SK-N-SH (cell line): ENCODE measurements at regions not wholly inside any gene's neighbourhood (a gene's known extent, or its start where the extent isn't known, plus 50 kb on each side); places are given as distances from the start of the nearest gene placed in this dataset.

Source experiments
- CTCF ChIA-PET: fragments of 300-600, 350-600 bp; formaldehyde crosslinking; extraction: SDS; loops from one replicate; lab custom pipeline; 2021; lab: Yijun Ruan, JAX
- POLR2A ChIA-PET: fragments of 350-600 bp; sonication (Branson Sonifier 250); formaldehyde crosslinking; extraction: SDS; loops from one replicate; lab custom pipeline; 2020; ENCODE audit warnings: antibody characterized with exemption, inconsistent platforms; lab: Yijun Ruan, JAX
- DNase-seq: peaks from one replicate; pipeline ENCODE4 v3.0.0; 2012
- H2AFZ ChIP-seq: fragments of 200-600 bp; sonication (generic); 2 replicates; pipeline ENCODE4 v1.8.1; 2016; ENCODE audit warnings: antibody characterized with exemption, mild to moderate bottlenecking, low read depth
- H3F3A ChIP-seq: fragments of 200-600 bp; sonication (generic); replicated peaks from 2 replicates; pipeline ENCODE3; 2016; ENCODE audit warnings: antibody characterized with exemption, mild to moderate bottlenecking; ENCODE audit not compliant: insufficient read depth
- H3K27ac ChIP-seq, 2 experiments: fragments of 200-500 bp in 1 of 2; fragments of 200-600 bp in 1 of 2; sonication (Bioruptor generic) in 1 of 2; sonication (generic), shearing (Covaris generic) in 1 of 2; 2 replicates each; pipeline versions ENCODE4 v1.5.1 to v1.6.1; 2014 to 2016; ENCODE audit warnings: low read depth in 2 of 2, inconsistent platforms in 1 of 2, low read length in 1 of 2, mild to moderate bottlenecking in 1 of 2, mixed read lengths in 1 of 2
- H3K27me3 ChIP-seq: fragments of 200-600 bp; sonication (generic), shearing (Covaris generic); 2 replicates; pipeline ENCODE4 v1.6.1; 2016; ENCODE audit warnings: mixed run types; ENCODE audit not compliant: insufficient read depth
- H3K36me3 ChIP-seq, 2 experiments: fragments of 200-500 bp in 1 of 2; fragments of 200-600 bp in 1 of 2; sonication (Bioruptor generic) in 1 of 2; sonication (generic) in 1 of 2; replicated peaks in 1 of 2; 2 replicates each; pipeline versions ENCODE3 to v1.5.1; 2014 to 2016; ENCODE audit warnings: low read length in 1 of 2, mild to moderate bottlenecking in 1 of 2; ENCODE audit not compliant: insufficient read depth in 2 of 2, control insufficient read depth in 1 of 2
- H3K4me1 ChIP-seq, 2 experiments: fragments of 200-500 bp in 1 of 2; fragments of 200-600 bp in 1 of 2; sonication (Bioruptor generic) in 1 of 2; sonication (generic), shearing (Covaris generic) in 1 of 2; 2 replicates each; pipeline versions ENCODE4 v1.5.1 to v1.6.1; 2014 to 2016; ENCODE audit warnings: low read depth in 1 of 2, low read length in 1 of 2, mixed run types in 1 of 2; ENCODE audit not compliant: insufficient read depth in 2 of 2, control insufficient read depth in 1 of 2
- H3K4me2 ChIP-seq: fragments of 200-600 bp; sonication (generic), shearing (Covaris generic); 2 replicates; pipeline ENCODE4 v1.6.1; 2017; ENCODE audit warnings: mixed run types
- H3K4me3 ChIP-seq, 2 experiments: fragments of 200-500 bp in 1 of 2; fragments of 200-600 bp in 1 of 2; sonication (Bioruptor generic) in 1 of 2; sonication (generic), shearing (Covaris generic) in 1 of 2; 2 replicates each; pipeline versions ENCODE4 v1.5.1 to v1.8.1; 2014 to 2016; ENCODE audit warnings: low read depth in 2 of 2, inconsistent platforms in 1 of 2, low read length in 1 of 2, mild to moderate bottlenecking in 1 of 2, mixed read lengths in 1 of 2, moderate library complexity in 1 of 2
- H3K79me2 ChIP-seq: fragments of 200-600 bp; sonication (generic); 2 replicates; pipeline ENCODE4 v1.8.1; 2017; ENCODE audit warnings: mild to moderate bottlenecking; ENCODE audit not compliant: insufficient read depth
- H3K9ac ChIP-seq: fragments of 200-600 bp; sonication (generic); 2 replicates; pipeline ENCODE4 v1.6.1; 2017; ENCODE audit warnings: mixed run types
- H3K9me2 ChIP-seq: fragments of 200-600 bp; sonication (generic); 2 replicates; pipeline ENCODE4 v1.6.1; 2017; ENCODE audit warnings: mixed run types
- H3K9me3 ChIP-seq: fragments of 200-600 bp; sonication (generic); 2 replicates; pipeline ENCODE4 v1.6.1; 2017; ENCODE audit warnings: mixed run types, mild to moderate bottlenecking, moderate library complexity
- H4K20me1 ChIP-seq: fragments of 200-600 bp; sonication (generic); 2 replicates; pipeline ENCODE4 v1.6.1; 2017; ENCODE audit warnings: mild to moderate bottlenecking, mixed run types; ENCODE audit not compliant: insufficient read depth
- CTCF ChIP-seq: fragments of 200-600 bp; sonication (generic); IDR thresholded peaks from 2 replicates; pipeline ENCODE4 v1.6.1; 2017; ENCODE audit warnings: antibody characterized with exemption, mild to moderate bottlenecking, moderate library complexity
- ELF1 ChIP-seq: IDR thresholded peaks from 2 replicates; pipeline ENCODE4 v1.4.0; 2012
- RAD21 ChIP-seq: IDR thresholded peaks from 2 replicates; pipeline ENCODE4 v1.6.1; 2012; ENCODE audit warnings: mild to moderate bottlenecking, low read length
- REST ChIP-seq: IDR thresholded peaks from 2 replicates; pipeline ENCODE4 v1.6.1; 2012; ENCODE audit warnings: mild to moderate bottlenecking, low read depth, low read length, moderate library complexity
- SMC3 ChIP-seq: IDR thresholded peaks from 2 replicates; pipeline ENCODE4 v1.6.1; 2012; ENCODE audit warnings: low read depth, low read length, improper control_type of control experiment
- TEAD4 ChIP-seq: IDR thresholded peaks from 2 replicates; pipeline ENCODE4 v1.4.0; 2012; ENCODE audit warnings: mild to moderate bottlenecking, borderline replicate concordance; ENCODE audit not compliant: insufficient read depth
- YY1 ChIP-seq: IDR thresholded peaks from 2 replicates; pipeline ENCODE4 v1.4.0; 2012; ENCODE audit warnings: low read depth, mild to moderate bottlenecking
- WGBS: methylation state at CpG from one replicate; pipeline ENCODE4 v1.1.6; 2017; ENCODE audit warnings: low lambda C conversion rate; 5-methylcytosine and 5-hydroxymethylcytosine counted together

- peak; percentile 36 for DNase-seq
Observed at GRCh38 chr6:148177589-148178233, 164.9 kb upstream of the SASH1 start.

More at GRCh38 chr6:148177589-148178233, 164.9 kb upstream of the SASH1 start:
- POLR2A ChIA-PET = no interaction called here
- peaks cover 3% of the 10 kb centered on the region for H3F3A ChIP-seq
- no peak overlapping the region for H2AFZ ChIP-seq
- TF ChIP-seq CTCF = peak; percentile 76
- peak; percentile 58 for TF ChIP-seq RAD21
- peak; percentile 69 for TF ChIP-seq SMC3
- no peak for TF ChIP-seq TEAD4
- no peak for TF ChIP-seq YY1
- TF ChIP-seq REST = no peak
- TF ChIP-seq ELF1 = no peak
- 61% methylated on average over 10 of the region's 10 CpGs for whole genome bisulfite sequencing
- H3K4me1 ChIP-seq = no peaks in the 10 kb centered on the region
- H4K20me1 ChIP-seq = no peaks in the 10 kb centered on the region
- CTCF ChIA-PET = interaction anchor here (0.6 to 2.5 kb wide), 10 partner anchors 9 to 292 kb away, joined by 3 to 17 read pairs (median 4); no protein-coding TSS in a partner anchor
- H3K27me3 ChIP-seq = no peaks in the 10 kb centered on the region
- H3K79me2 ChIP-seq = no peaks in the 10 kb centered on the region
- H3K4me3 ChIP-seq = no peak overlapping the region; a peak in 1 of 4 replicates
- H3K4me2 ChIP-seq = no peak overlapping the region
- no peaks in the 10 kb centered on the region for H3K36me3 ChIP-seq
- no peaks in the 10 kb centered on the region for H3K9me2 ChIP-seq
- H3K27ac ChIP-seq = no peak overlapping the region
- no peak overlapping the region for H3K9ac ChIP-seq
- H3K9me3 ChIP-seq = no peaks in the 10 kb centered on the region
